K562 (cell line): ENCODE measurements at regions not wholly inside any gene's neighbourhood (a gene's known extent, or its start where the extent isn't known, plus 50 kb on each side); places are given as distances from the start of the nearest gene placed in this dataset.

Source experiments
- ATAC-seq: fragments of 200-7000 bp; cut with Tn5 transposase; 3 replicates; pipeline ENCODE4 v1.9.1; 2020; ENCODE audit warnings: moderate library complexity
- BruUV-seq: library from RNA; stranded (reverse); fragments of 400-500 nt; replicated peaks from 2 replicates; lab custom pipeline; 2021; lab: Mats Ljungman, UMichigan
- CTCF ChIA-PET: fragments of 300-600 bp; formaldehyde crosslinking; extraction: SDS; loops from one replicate; lab custom pipeline; 2021; ENCODE audit warnings: low intra/inter-chr PET ratio; lab: Yijun Ruan, JAX
- POLR2A ChIA-PET: fragments of 300-600, 350-650 bp; sonication (Branson Sonifier 250); formaldehyde crosslinking; extraction: SDS; loops from one replicate; lab custom pipeline; 2021; ENCODE audit warnings: antibody characterized with exemption, inconsistent platforms; lab: Yijun Ruan, JAX
- DNase-seq, 4 experiments: peaks; one replicate each; pipeline versions ENCODE4 v3.0.0 to v3.0.0-alpha.2; 2011 to 2018; ENCODE audit warnings: low spot score in 3 of 4, mixed read lengths in 3 of 4; ENCODE audit errors: extremely low read depth in 1 of 4
- FAIRE-seq: peaks from 2 replicates; lab custom pipeline; 2011; peaks lifted over from hg19 to GRCh38; lab: Jason Lieb, UNC
- H2AFZ ChIP-seq: 2 replicates; pipeline ENCODE4 v1.6.0; 2011; ENCODE audit warnings: low read depth, low read length, control low read depth, inconsistent platforms
- H3K27ac ChIP-seq: fragments of 200-600 bp; 3 replicates; pipeline ENCODE4 v1.8.0; 2011; ENCODE audit warnings: low read depth, mild to moderate bottlenecking, control low read depth, inconsistent platforms, low read length, moderate library complexity, mixed read lengths; ENCODE audit errors: extremely low read depth
- H3K27me3 ChIP-seq, 2 experiments: fragments of 300-600 bp in 1 of 2; 2 replicates in 1 of 2; 3 replicates in 1 of 2; pipeline versions ENCODE4 v1.6.0 to v1.8.0; 2011; ENCODE audit warnings: inconsistent platforms in 2 of 2, low read length in 2 of 2, mild to moderate bottlenecking in 1 of 2, mixed read lengths in 1 of 2, moderate library complexity in 1 of 2; ENCODE audit not compliant: control insufficient read depth in 2 of 2, insufficient read depth in 2 of 2
- H3K36me3 ChIP-seq: fragments of 300-600 bp; 3 replicates; pipeline ENCODE4 v1.8.0; 2011; ENCODE audit warnings: mild to moderate bottlenecking, low read length, inconsistent platforms; ENCODE audit not compliant: control insufficient read depth, insufficient read depth
- H3K4me1 ChIP-seq, 2 experiments: fragments of 200-600 bp in 1 of 2; replicated peaks in 1 of 2; 2 replicates in 1 of 2; 3 replicates in 1 of 2; pipeline versions ENCODE4 v1.5.1 to v1.8.0; 2011; ENCODE audit warnings: inconsistent platforms in 2 of 2, low read length in 2 of 2, mild to moderate bottlenecking in 1 of 2, mixed read lengths in 1 of 2, moderate library complexity in 1 of 2; ENCODE audit not compliant: control insufficient read depth in 2 of 2, insufficient read depth in 2 of 2
- H3K4me2 ChIP-seq: 2 replicates; pipeline ENCODE4 v1.6.1; 2011; ENCODE audit warnings: low read length, control low read depth, inconsistent platforms, mixed read lengths; ENCODE audit not compliant: insufficient read depth
- H3K4me3 ChIP-seq: fragments of 200-600 bp; sonication (generic), shearing (Covaris generic); 2 replicates; pipeline ENCODE4 v1.5.1; 2016; ENCODE audit warnings: control low read depth, inconsistent platforms
- H3K79me2 ChIP-seq: fragments of 200-600 bp; 3 replicates; pipeline ENCODE4 v1.8.0; 2011; ENCODE audit warnings: low read length, inconsistent platforms; ENCODE audit not compliant: control insufficient read depth, insufficient read depth
- H3K9ac ChIP-seq, 2 experiments: 2 replicates each; pipeline versions ENCODE4 v1.6.0 to v1.6.1; 2011; ENCODE audit warnings: low read depth in 2 of 2, low read length in 2 of 2, control low read depth in 1 of 2, inconsistent platforms in 1 of 2, mild to moderate bottlenecking in 1 of 2, mixed read lengths in 1 of 2; ENCODE audit not compliant: insufficient read depth in 1 of 2
- H3K9me1 ChIP-seq: one replicate; pipeline ENCODE4 v1.6.0; 2011; ENCODE audit warnings: inconsistent platforms, mild to moderate bottlenecking, low read length, moderate library complexity; ENCODE audit not compliant: control insufficient read depth, insufficient read depth
- H3K9me3 ChIP-seq: replicated peaks from 2 replicates; pipeline ENCODE4 v1.5.1; 2011; ENCODE audit warnings: low read depth, low read length, inconsistent platforms; ENCODE audit not compliant: control insufficient read depth, insufficient read depth
- H4K20me1 ChIP-seq: replicated peaks from 2 replicates; pipeline ENCODE4 v1.6.1; 2011; ENCODE audit warnings: low read length, inconsistent platforms, mixed read lengths; ENCODE audit not compliant: control insufficient read depth, insufficient read depth
- ATF7 ChIP-seq: fragments of 450-650 bp; IDR thresholded peaks from 2 replicates; pipeline ENCODE4 v1.7.1; 2014; ENCODE audit warnings: mild to moderate bottlenecking, moderate library complexity
- BCOR ChIP-seq: fragments of 450-650 bp; IDR thresholded peaks from 2 replicates; pipeline ENCODE4 v1.6.1; 2016
- CHD2 ChIP-seq: IDR thresholded peaks from 2 replicates; pipeline ENCODE4 v1.6.1; 2011; ENCODE audit warnings: low read depth, low read length
- ETV1 ChIP-seq: fragments of 450-650 bp; conservative IDR thresholded peaks from 2 replicates; pipeline ENCODE4 v1.6.1; 2016; ENCODE audit warnings: missing genetic modification characterization, control low read depth, low read depth, missing compliant biosample characterization
- HDAC3 ChIP-seq: fragments of 450-650 bp; IDR thresholded peaks from 2 replicates; pipeline ENCODE4 v1.6.1; 2018; ENCODE audit warnings: borderline replicate concordance, mild to moderate bottlenecking, moderate library complexity; ENCODE audit not compliant: partially characterized antibody
- IRF2 ChIP-seq: sonication (generic); formaldehyde crosslinking; IDR thresholded peaks from 2 replicates; pipeline ENCODE4 v1.8.1; 2022; ENCODE audit warnings: mild to moderate bottlenecking, missing genetic modification reagents
- MEF2A ChIP-seq: IDR thresholded peaks from 2 replicates; pipeline ENCODE4 v1.6.1; 2011; ENCODE audit warnings: low read depth, mild to moderate bottlenecking, low read length, moderate library complexity; ENCODE audit not compliant: control insufficient read depth
- MEF2D ChIP-seq: conservative IDR thresholded peaks from 2 replicates; pipeline ENCODE4 v1.6.1; 2016; ENCODE audit warnings: low read depth, missing genetic modification characterization, missing compliant biosample characterization
- MTA3 ChIP-seq: fragments of 450-650 bp; formaldehyde crosslinking; IDR thresholded peaks from 2 replicates; pipeline ENCODE4 v1.6.1; 2017; ENCODE audit warnings: mild to moderate bottlenecking, borderline replicate concordance
- NFIC ChIP-seq: fragments of 450-650 bp; IDR thresholded peaks from 2 replicates; pipeline ENCODE4 v1.6.1; 2017; ENCODE audit warnings: mild to moderate bottlenecking, inconsistent platforms
- NR2F6 ChIP-seq: fragments of 450-650 bp; formaldehyde crosslinking; IDR thresholded peaks from 2 replicates; pipeline ENCODE4 v1.4.0; 2020; ENCODE audit warnings: mild to moderate bottlenecking
- NR3C1 ChIP-seq: sonication (generic); formaldehyde crosslinking; IDR thresholded peaks from 2 replicates; pipeline ENCODE4 v1.8.1; 2022; ENCODE audit warnings: missing genetic modification reagents
- POLR2H ChIP-seq: IDR thresholded peaks from 2 replicates; pipeline ENCODE4 v1.6.1; 2016; ENCODE audit warnings: missing genetic modification characterization, low read depth, mild to moderate bottlenecking, control low read depth, missing compliant biosample characterization, moderate library complexity
- PYGO2 ChIP-seq: fragments of 450-650 bp; IDR thresholded peaks from 2 replicates; pipeline ENCODE4 v1.6.1; 2016; ENCODE audit warnings: mild to moderate bottlenecking, missing genetic modification characterization, moderate library complexity, missing compliant biosample characterization
- RBM25 ChIP-seq: fragments of 200-400 bp; formaldehyde crosslinking; IDR thresholded peaks from 2 replicates; pipeline ENCODE4 v1.6.1; 2018; ENCODE audit warnings: low read length, low read depth, moderate library complexity; ENCODE audit not compliant: severe bottlenecking
- SUPT5H ChIP-seq: fragments of 450-650 bp; IDR thresholded peaks from 2 replicates; pipeline ENCODE4 v1.6.1; 2016
- TFE3 ChIP-seq: fragments of 450-650 bp; formaldehyde crosslinking; IDR thresholded peaks from 2 replicates; pipeline ENCODE4 v1.4.0; 2020; ENCODE audit warnings: mild to moderate bottlenecking, mixed read lengths
- USF2 ChIP-seq: sonication (generic); formaldehyde crosslinking; IDR thresholded peaks from 2 replicates; pipeline ENCODE4 v1.5.0; 2020; ENCODE audit warnings: missing genetic modification reagents
- ZEB2 ChIP-seq: fragments of 450-650 bp; IDR thresholded peaks from 2 replicates; pipeline ENCODE4 v1.6.1; 2016
- ZFP36 ChIP-seq: fragments of 150-350 bp; IDR thresholded peaks from 2 replicates; pipeline ENCODE4 v1.6.1; 2018; ENCODE audit warnings: low read length, low read depth; ENCODE audit not compliant: partially characterized antibody
- ZNF232 ChIP-seq: sonication (generic); formaldehyde crosslinking; IDR thresholded peaks from 2 replicates; pipeline ENCODE4 v1.8.0; 2022; ENCODE audit warnings: mild to moderate bottlenecking, missing genetic modification reagents
- ZNF277 ChIP-seq: fragments of 250-450 bp; sonication (Bioruptor Pico); IDR thresholded peaks from 2 replicates; pipeline ENCODE4 v1.8.0; 2022; ENCODE audit warnings: inconsistent platforms, mild to moderate bottlenecking, moderate library complexity, borderline replicate concordance
- ZNF668 ChIP-seq: fragments of 250-450 bp; sonication (Bioruptor Pico); IDR thresholded peaks from 2 replicates; pipeline ENCODE4 v1.8.0; 2022; ENCODE audit warnings: mild to moderate bottlenecking, inconsistent platforms
- ZNF766 ChIP-seq: fragments of 200-800 bp; sonication (Bioruptor generic); conservative IDR thresholded peaks from 2 replicates; pipeline ENCODE4 v1.6.1; 2016; ENCODE audit warnings: missing genetic modification characterization, missing compliant biosample characterization
- WGBS: fragments of 100-300 bp; shearing (Covaris generic); methylation state at CpG from one replicate; pipeline ENCODE4 v1.1.6; 2016; ENCODE audit warnings: low coverage, mixed read lengths; ENCODE audit not compliant: insufficient coverage; ENCODE audit errors: missing lambda C conversion rate; 5-methylcytosine and 5-hydroxymethylcytosine counted together
- in situ Hi-C: fragments of 300-500 bp; cut with MboI; formaldehyde crosslinking; loops from 4 replicates; pipeline ENCODE4 v1.15.0; 2018; ENCODE audit warnings: inconsistent platforms, mixed read lengths
- intact Hi-C: fragments of 100-400 bp; cut with micrococcal nuclease; formaldehyde crosslinking; loops from 2 replicates; pipeline ENCODE4 v1.14.2; 2022

GRCh38 chr11:116426761-116427160 is 346.0 kb downstream of the BUD13 start:
- H3K79me2 ChIP-seq: no peaks in the 10 kb centered on the region
- WGBS: 0% methylated on average over 1 of the region's 1 CpG
- H3K9ac ChIP-seq: no peak overlapping the region
- H3K27me3 ChIP-seq: peaks cover 2 to 25% of the 10 kb centered on the region in 2 experiments; a peak in 3 of 5 replicates
- in situ Hi-C loops: no loop called here
- no TSS peak for BruUV-seq
- H4K20me1 ChIP-seq: no peaks in the 10 kb centered on the region
- H2AFZ ChIP-seq: no peak overlapping the region
- no peak for ATAC-seq
- no peak overlapping the region for H3K27ac ChIP-seq
- CTCF ChIA-PET: no interaction called here
- no peak overlapping the region for H3K4me3 ChIP-seq
- H3K36me3 ChIP-seq: no peaks in the 10 kb centered on the region
- no peaks in the 10 kb centered on the region for H3K4me1 ChIP-seq
- POLR2A ChIA-PET: interaction anchor here (0.6 kb wide), 1 partner anchor 282 kb away, joined by 3 read pairs; no protein-coding TSS in a partner anchor
- intact Hi-C loops: no loop called here
- FAIRE-seq: no peak
- DNase-seq: no peak
- no peaks in the 10 kb centered on the region for H3K9me1 ChIP-seq
- no peak overlapping the region for H3K4me2 ChIP-seq
- H3K9me3 ChIP-seq: no peaks in the 10 kb centered on the region
- TF ChIP-seq ETV1 (tag) (no peak), SUPT5H (no peak), NR3C1 (CRISPR knock-in tag) (no peak), CHD2 (no peak), IRF2 (CRISPR knock-in tag) (no peak), ATF7 (no peak), POLR2H (tag) (no peak), NFIC (no peak), NR2F6 (no peak), ZFP36 (peak; percentile 54), ZNF766 (no peak), MEF2D (no peak), ZEB2 (no peak), HDAC3 (no peak), MEF2A (no peak), PYGO2 (tag) (no peak), ZNF232 (no peak), RBM25 (peak; percentile 83), MTA3 (no peak), TFE3 (no peak), ZNF668 (CRISPR knock-in tag) (no peak), USF2 (CRISPR knock-in tag) (no peak), ZNF277 (CRISPR knock-in tag) (no peak), BCOR (peak; percentile 35; the same call in 1 of the 2 replicates)
